ENCODE measurements at regions not wholly inside any gene's neighbourhood (a gene's known extent, or its start where the extent isn't known, plus 50 kb on each side); places are given as distances from the start of the nearest gene placed in this dataset.

DNA sequence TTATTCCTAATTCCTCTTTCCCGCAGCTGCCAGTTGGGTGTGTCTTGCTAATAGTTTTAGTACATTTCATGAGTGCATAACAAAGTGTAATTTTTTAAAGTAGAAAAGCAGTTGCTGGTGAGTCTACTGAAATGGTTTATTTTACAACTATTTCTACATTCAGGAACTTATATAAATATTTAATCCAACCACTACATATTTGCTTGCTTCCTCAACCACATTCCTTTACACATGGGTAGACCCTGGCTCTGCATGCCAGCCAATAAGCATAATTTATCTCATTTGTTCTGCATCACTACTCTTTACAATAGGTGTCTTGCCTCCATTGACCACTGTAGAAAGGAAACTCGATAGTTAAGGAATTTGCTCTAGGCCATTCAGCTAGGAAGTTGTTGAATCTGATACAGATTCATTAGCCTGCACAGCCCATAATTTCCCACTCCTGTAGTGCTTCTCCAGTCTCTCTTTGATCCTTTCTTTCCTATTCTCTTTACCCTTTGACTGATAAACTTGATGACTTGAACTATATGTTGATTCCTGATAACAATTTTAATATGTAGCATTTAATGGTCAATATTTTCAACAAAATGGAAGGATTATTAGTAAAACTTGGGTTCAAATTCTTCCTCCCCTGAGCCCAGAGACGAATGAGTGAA lies 342.5 kb upstream of the ACTBL2 start:
- H3K4me1 Mint-ChIP-seq (ENCODE audit: low read depth, unreplicated experiment), result peaks cover 40% of the 10 kb centered on the region
- peak overlapping the region; percentile 24 for H3K4me3 Mint-ChIP-seq (ENCODE audit: low read depth, unreplicated experiment)
- H3K27ac Mint-ChIP-seq (ENCODE audit: unreplicated experiment), result peak overlapping the region; percentile 80
- H3K36me3 Mint-ChIP-seq (ENCODE audit: insufficient read depth, unreplicated experiment), result peaks cover 16% of the 10 kb centered on the region
- peaks cover 4% of the 10 kb centered on the region for H3K9me3 Mint-ChIP-seq (ENCODE audit: low read depth, unreplicated experiment)
- CTCF ChIA-PET, result interaction anchor here (0.5 to 2.2 kb wide), 2 partner anchors 13 to 60 kb away, joined by 4 to 11 read pairs; no protein-coding TSS in a partner anchor
- peak; percentile 47 for DNase-seq
- BruUV-seq (replicated peaks), result no TSS peak
- TF ChIP-seq, protein P1, sequence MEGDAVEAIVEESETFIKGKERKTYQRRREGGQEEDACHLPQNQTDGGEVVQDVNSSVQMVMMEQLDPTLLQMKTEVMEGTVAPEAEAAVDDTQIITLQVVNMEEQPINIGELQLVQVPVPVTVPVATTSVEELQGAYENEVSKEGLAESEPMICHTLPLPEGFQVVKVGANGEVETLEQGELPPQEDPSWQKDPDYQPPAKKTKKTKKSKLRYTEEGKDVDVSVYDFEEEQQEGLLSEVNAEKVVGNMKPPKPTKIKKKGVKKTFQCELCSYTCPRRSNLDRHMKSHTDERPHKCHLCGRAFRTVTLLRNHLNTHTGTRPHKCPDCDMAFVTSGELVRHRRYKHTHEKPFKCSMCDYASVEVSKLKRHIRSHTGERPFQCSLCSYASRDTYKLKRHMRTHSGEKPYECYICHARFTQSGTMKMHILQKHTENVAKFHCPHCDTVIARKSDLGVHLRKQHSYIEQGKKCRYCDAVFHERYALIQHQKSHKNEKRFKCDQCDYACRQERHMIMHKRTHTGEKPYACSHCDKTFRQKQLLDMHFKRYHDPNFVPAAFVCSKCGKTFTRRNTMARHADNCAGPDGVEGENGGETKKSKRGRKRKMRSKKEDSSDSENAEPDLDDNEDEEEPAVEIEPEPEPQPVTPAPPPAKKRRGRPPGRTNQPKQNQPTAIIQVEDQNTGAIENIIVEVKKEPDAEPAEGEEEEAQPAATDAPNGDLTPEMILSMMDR (IDR thresholded peaks at IDR 0.05; ENCODE audit: unreplicated experiment), result no peak
- no peaks in the 10 kb centered on the region for H3K27me3 Mint-ChIP-seq (ENCODE audit: unreplicated experiment)
- intact Hi-C loops (cut with micrococcal nuclease; ENCODE audit: unreplicated experiment), result loop anchor here (2.0 to 10.0 kb wide), 3 partner anchors 14 to 390 kb away; no protein-coding TSS in a partner anchor

DNA sequence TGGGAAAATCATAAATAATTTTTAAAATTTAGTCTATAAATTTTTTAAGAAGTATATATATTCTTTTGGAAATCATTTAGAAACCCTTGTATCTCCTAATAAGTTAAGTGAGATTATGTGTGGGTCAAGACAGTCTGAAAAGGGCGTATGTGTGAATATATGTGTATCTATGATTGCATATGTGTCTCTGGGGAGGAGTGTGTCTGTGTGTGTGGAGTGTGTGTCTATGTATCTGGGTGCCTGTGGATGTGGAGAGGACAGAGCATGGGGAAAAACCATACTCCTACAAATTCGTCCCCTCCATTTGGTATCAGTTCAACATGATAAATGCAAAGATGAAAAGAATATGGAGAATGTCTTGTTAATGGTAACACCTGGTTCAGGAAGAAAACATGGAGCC lies 342.0 kb upstream of the ACTBL2 start:
- Mint-ChIP-seq H3K36me3 (ENCODE audit: insufficient read depth, unreplicated experiment) (peaks cover 16% of the 10 kb centered on the region), H3K27ac (ENCODE audit: unreplicated experiment) (peak overlapping the region; percentile 80), H3K4me3 (ENCODE audit: low read depth, unreplicated experiment) (no peak overlapping the region), H3K27me3 (ENCODE audit: unreplicated experiment) (no peaks in the 10 kb centered on the region), H3K9me3 (ENCODE audit: low read depth, unreplicated experiment) (peaks cover 4% of the 10 kb centered on the region), H3K4me1 (ENCODE audit: low read depth, unreplicated experiment) (peaks cover 40% of the 10 kb centered on the region)
- intact Hi-C loops (cut with micrococcal nuclease; ENCODE audit: unreplicated experiment), result loop anchor here (2.0 to 10.0 kb wide), 3 partner anchors 14 to 390 kb away; no protein-coding TSS in a partner anchor
- TF ChIP-seq, protein P1 (IDR thresholded peaks at IDR 0.05; ENCODE audit: unreplicated experiment), result no peak
- BruUV-seq (replicated peaks), result TSS peak; percentile 93
- CTCF ChIA-PET, result interaction anchor here (0.5 to 2.2 kb wide), 3 partner anchors 13 to 59 kb away, joined by 4 to 11 read pairs (median 5); no protein-coding TSS in a partner anchor
- no peak for DNase-seq

DNA sequence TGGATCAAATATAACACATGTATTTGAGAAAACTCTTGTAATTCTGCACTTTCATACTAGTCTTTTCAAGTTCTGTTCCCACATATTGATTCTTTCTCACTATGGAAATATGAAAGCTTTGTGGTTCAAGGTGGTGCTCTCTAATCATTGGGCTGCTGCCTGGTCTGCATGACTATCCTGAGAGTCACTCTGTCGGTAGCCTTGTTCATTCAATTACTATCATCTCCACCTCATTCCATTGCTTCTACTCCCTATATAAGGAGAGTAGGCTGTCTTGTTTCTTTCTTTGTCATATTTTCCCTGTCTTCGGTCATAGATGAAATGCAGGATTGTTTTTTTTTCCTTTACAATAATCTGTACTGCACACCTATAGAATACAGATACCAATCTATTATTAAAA lies 341.4 kb upstream of the ACTBL2 start:
- CTCF ChIA-PET, result interaction anchor here (1.0 to 2.2 kb wide), 2 partner anchors 14 to 45 kb away, joined by 5 to 11 read pairs; no protein-coding TSS in a partner anchor
- Mint-ChIP-seq H3K36me3 (ENCODE audit: insufficient read depth, unreplicated experiment) (peaks cover 16% of the 10 kb centered on the region), H3K27ac (ENCODE audit: unreplicated experiment) (peak overlapping the region; percentile 80), H3K27me3 (ENCODE audit: unreplicated experiment) (no peaks in the 10 kb centered on the region), H3K4me1 (ENCODE audit: low read depth, unreplicated experiment) (peaks cover 43% of the 10 kb centered on the region), H3K9me3 (ENCODE audit: low read depth, unreplicated experiment) (peaks cover 4% of the 10 kb centered on the region), H3K4me3 (ENCODE audit: low read depth, unreplicated experiment) (no peak overlapping the region)
- TF ChIP-seq, protein P1 (IDR thresholded peaks at IDR 0.05; ENCODE audit: unreplicated experiment), result no peak
- BruUV-seq (replicated peaks), result no TSS peak
- DNase-seq, result peak; percentile 54
- intact Hi-C loops (cut with micrococcal nuclease; ENCODE audit: unreplicated experiment), result loop anchor here (2.0 to 10.0 kb wide), 3 partner anchors 15 to 389 kb away; no protein-coding TSS in a partner anchor

GRCh38 chr5:57822651-57823050 lies 340.0 kb upstream of the ACTBL2 start:
- CTCF ChIA-PET, result no interaction called here
- no TSS peak for BruUV-seq (replicated peaks)

More at GRCh38 chr5:57822651-57823050, 340.0 kb upstream of the ACTBL2 start:
- Mint-ChIP-seq H3K4me1 (ENCODE audit: low read depth, unreplicated experiment) (peaks cover 48% of the 10 kb centered on the region), H3K27ac (ENCODE audit: unreplicated experiment) (peak overlapping the region; percentile 80), H3K36me3 (ENCODE audit: insufficient read depth, unreplicated experiment) (peaks cover 16% of the 10 kb centered on the region), H3K27me3 (ENCODE audit: unreplicated experiment) (no peaks in the 10 kb centered on the region), H3K9me3 (ENCODE audit: low read depth, unreplicated experiment) (peaks cover 4% of the 10 kb centered on the region), H3K4me3 (ENCODE audit: low read depth, unreplicated experiment) (no peak overlapping the region)
- TF ChIP-seq, protein P1 (IDR thresholded peaks at IDR 0.05; ENCODE audit: unreplicated experiment), result no peak
- intact Hi-C loops (cut with micrococcal nuclease; ENCODE audit: unreplicated experiment), result loop anchor here (10.0 kb wide), 1 partner anchor 388 kb away; no protein-coding TSS in a partner anchor
- no peak for DNase-seq
